ENCODE measurements at regions not wholly inside any gene's neighbourhood (a gene's known extent, or its start where the extent isn't known, plus 50 kb on each side); places are given as distances from the start of the nearest gene placed in this dataset.

DNA sequence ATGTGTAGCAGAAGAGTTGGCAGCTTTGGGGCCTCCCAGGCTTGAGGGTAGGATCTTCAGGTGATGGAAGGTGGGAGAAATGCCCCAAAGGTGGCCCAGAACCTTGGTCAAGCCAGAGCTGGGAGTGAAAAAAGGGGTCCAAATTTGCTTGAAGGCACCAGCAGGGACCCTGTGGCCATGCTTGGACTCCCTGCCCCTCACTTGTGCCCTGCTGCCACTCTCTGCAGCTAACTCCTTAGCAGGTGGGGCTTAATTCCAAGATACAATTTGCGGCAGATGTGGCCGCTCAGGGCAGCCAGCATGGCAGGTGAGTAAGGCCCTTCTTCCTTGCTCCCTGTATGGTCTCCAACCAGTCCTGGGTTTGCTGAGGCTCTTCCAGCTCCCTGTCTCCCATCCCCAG lies 51.3 kb upstream of the ADRA1D start:
- no peak for DNase-seq (ENCODE audit: low spot score)

DNA sequence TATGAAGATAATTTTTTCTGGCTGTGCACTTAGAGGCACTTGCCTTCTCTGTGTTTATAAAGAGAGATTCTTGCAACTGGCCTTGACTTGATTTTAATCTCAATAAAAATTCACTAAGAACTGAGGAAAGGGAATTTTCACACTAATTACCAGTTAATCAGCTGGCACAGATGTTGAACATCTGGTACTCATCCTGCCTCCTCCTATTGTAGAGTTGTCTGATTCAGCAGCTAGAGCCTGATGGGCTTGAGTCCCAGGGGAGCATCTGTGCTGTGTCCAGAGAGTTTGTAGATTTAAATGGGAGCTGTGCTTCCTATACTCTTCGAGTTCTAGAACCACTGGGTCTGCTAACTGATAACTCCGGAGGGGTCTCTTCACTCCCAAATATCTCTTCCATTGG lies 50.7 kb upstream of the ADRA1D start:
- no peak for DNase-seq (ENCODE audit: low spot score)

DNA sequence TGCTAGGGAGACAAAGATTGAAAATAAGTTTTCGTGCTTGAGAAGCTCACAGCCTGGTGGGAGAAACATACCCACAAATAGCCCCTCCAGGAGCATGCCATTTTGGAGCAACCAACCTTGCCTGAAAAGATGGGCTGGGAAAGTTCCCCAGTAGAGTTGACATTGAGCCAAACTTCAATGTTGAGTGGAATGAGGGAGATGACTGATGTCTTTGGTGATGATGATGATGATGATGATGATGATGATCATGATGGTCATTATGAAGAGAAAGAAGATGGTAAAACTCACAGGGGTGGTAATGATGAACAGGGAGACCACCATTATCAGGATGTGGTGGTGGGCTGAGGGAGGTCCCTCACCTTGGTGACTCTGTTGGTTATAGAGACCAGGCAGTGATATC lies 50.1 kb upstream of the ADRA1D start:
- DNase-seq (ENCODE audit: low spot score) = no peak
